HG03575 (cell line): ENCODE measurements at regions not wholly inside any gene's neighbourhood (a gene's known extent, or its start where the extent isn't known, plus 50 kb on each side); places are given as distances from the start of the nearest gene placed in this dataset.

Experiments
- ATAC-seq: cut with Tn5 transposase; IDR thresholded peaks from one replicate; pipeline ENCODE4 v1.9.1; 2021; ENCODE audit not compliant: unreplicated experiment, insufficient number of reproducible peaks, low FRiP score; ENCODE audit errors: extremely low read depth

GRCh38 chr4:116878280-116878679 lies 207.1 kb downstream of the TRAM1L1 start:
- ATAC-seq: no peak

- no peak for ATAC-seq
These were observed 208.3 kb downstream of the TRAM1L1 start for GRCh38 chr4:116877069-116877468.

- no peak for ATAC-seq
These were observed 212.4 kb downstream of the TRAM1L1 start for GRCh38 chr4:116872941-116873340.

GRCh38 chr4:116872308-116872707 lies 213.1 kb downstream of the TRAM1L1 start:
- ATAC-seq: no peak

GRCh38 chr4:116870686-116871085 lies 214.7 kb downstream of the TRAM1L1 start:
- ATAC-seq: no peak

- no peak for ATAC-seq
These were observed 219.3 kb downstream of the TRAM1L1 start for GRCh38 chr4:116866106-116866505.

GRCh38 chr4:116862592-116862991 lies 222.8 kb downstream of the TRAM1L1 start:
- no peak for ATAC-seq

GRCh38 chr4:116860891-116861290 lies 224.5 kb downstream of the TRAM1L1 start:
- no peak for ATAC-seq

- no peak for ATAC-seq
These were observed 235.8 kb downstream of the TRAM1L1 start for GRCh38 chr4:116849620-116850019.

- ATAC-seq: no peak
These were observed 237.8 kb downstream of the TRAM1L1 start for GRCh38 chr4:116847616-116848015.

- ATAC-seq: no peak
These were observed 245.6 kb downstream of the TRAM1L1 start for GRCh38 chr4:116839826-116840225.

GRCh38 chr4:116838609-116839008 lies 246.8 kb downstream of the TRAM1L1 start:
- no peak for ATAC-seq

- ATAC-seq: no peak
These were observed 256.2 kb downstream of the TRAM1L1 start for GRCh38 chr4:116829187-116829586.

GRCh38 chr4:116824172-116824571 lies 261.2 kb downstream of the TRAM1L1 start:
- ATAC-seq: no peak

- ATAC-seq: no peak
These were observed 273.6 kb downstream of the TRAM1L1 start for GRCh38 chr4:116811730-116812129.

GRCh38 chr4:116796022-116796421 lies 289.4 kb downstream of the TRAM1L1 start:
- ATAC-seq: no peak

- ATAC-seq: no peak
These were observed 296.7 kb downstream of the TRAM1L1 start for GRCh38 chr4:116788723-116789122.

- ATAC-seq: no peak
These were observed 330.3 kb downstream of the TRAM1L1 start for GRCh38 chr4:116755051-116755450.

GRCh38 chr4:116752027-116752426 lies 333.3 kb downstream of the TRAM1L1 start:
- no peak for ATAC-seq

GRCh38 chr4:116736756-116737155 lies 348.6 kb downstream of the TRAM1L1 start:
- ATAC-seq: no peak

- ATAC-seq: no peak
These were observed 351.2 kb downstream of the TRAM1L1 start for GRCh38 chr4:116734178-116734577.

GRCh38 chr4:116733370-116733769 lies 352.0 kb downstream of the TRAM1L1 start:
- no peak for ATAC-seq
